GM21367 (cell line): ENCODE measurements at regions not wholly inside any gene's neighbourhood (a gene's known extent, or its start where the extent isn't known, plus 50 kb on each side); places are given as distances from the start of the nearest gene placed in this dataset.
"Not testable (repeated sequence)": the region's sequence is repeated elsewhere in the genome, so short reads cannot be mapped to it uniquely, and the experiment has no call there.

Source experiments
- ATAC-seq: cut with Tn5 transposase; IDR thresholded peaks from one replicate; pipeline ENCODE4 v1.9.1; 2021; ENCODE audit not compliant: unreplicated experiment

- ATAC-seq: no peak
These were observed 622.6 kb downstream of the PRR16 start for GRCh38 chr5:121086671-121087070.

DNA sequence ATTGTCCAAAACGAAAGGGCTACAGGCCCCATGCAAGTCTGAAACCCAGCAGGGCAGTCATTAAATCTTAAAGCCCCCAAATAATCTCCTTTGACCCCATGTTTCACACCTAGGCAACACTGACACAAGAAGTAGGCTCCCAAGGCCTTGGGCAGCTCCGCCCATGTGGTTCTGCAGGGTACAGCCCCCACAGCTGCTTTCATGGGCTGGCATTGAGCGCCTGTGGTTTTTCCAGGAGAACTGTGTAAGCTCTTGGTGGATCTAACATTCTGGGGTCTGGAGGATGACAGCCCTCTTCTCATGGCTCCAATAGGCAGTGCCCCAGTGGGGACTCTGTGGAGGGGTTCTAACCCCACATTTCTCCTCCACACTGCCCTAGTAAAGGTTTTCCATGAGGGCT is 623.5 kb downstream of the PRR16 start:
- no peak for ATAC-seq

- ATAC-seq: no peak
These were observed 624.2 kb downstream of the PRR16 start for GRCh38 chr5:121088341-121088740.

- ATAC-seq: no peak
These were observed 626.7 kb downstream of the PRR16 start for GRCh38 chr5:121090822-121091221.

- no peak for ATAC-seq
These were observed 636.8 kb downstream of the PRR16 start for GRCh38 chr5:121100931-121101330.

- no peak for ATAC-seq
These were observed 641.8 kb downstream of the PRR16 start for GRCh38 chr5:121105921-121106320.

DNA sequence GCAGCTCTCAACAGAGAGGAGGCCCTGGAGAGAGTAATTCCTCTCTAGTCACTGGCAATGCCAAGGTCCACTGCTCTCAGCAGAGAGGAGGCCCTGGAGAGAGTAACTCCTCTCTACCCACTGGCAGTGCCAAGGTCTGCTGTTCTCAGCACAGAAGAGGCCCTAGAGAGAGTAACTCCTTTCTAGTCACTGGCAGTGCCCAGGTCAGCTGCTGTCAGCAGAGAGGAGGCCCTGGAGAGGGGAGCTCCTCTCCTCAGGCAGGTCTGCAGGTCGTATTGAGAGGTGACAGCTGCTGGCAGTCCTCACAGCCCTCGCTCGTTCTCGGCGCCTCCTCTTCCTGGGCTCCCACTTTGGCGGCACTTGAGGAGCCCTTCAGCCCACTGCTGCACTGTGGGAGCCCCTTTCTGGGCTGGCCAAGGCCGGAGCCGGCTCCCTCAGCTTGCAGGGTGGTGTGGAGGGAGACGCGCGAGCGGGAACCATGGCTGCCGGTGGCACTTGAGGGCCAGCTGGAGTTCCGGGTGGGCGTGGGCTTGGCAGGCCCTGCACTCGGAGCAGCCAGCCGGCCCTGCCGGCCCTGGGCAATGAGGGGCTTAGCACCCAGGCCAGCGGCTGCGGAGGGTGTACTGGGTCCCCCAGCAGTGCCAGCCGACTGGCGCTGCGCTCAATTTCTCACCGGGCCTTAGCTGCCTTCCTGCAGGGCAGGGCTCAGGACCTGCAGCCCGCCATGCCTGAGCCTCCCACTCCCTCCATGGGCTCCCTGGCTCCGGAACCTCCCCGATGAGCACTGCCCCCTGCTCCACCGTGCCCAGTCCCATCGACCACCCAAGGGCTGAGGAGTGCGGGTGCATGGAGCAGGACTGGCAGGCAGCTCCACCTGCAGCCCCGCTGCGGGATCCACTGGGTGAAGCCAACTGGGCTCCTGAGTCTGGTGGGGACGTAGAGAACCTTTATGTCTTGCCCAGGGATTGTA is 642.9 kb downstream of the PRR16 start:
- not testable (repeated sequence) for ATAC-seq

- ATAC-seq: no peak
These were observed 644.6 kb downstream of the PRR16 start for GRCh38 chr5:121108725-121109124.

DNA sequence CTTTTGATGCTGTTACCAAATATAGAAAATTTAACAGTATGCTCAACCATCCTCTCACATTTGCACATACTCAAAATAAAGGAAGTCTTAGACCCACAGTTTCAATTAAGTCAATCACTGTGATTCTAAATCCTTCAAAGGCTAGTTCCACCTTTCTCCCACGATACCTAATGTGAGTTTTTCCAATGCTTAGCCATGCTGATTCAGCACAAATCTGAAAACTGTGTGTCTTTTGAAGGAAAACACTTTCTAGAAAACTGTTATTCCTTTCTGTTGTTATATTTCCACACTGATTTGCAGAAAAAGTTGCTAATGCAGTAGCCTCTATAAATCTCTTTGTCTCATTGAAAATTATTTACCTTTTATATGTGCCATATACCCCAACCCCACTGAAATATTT is 645.7 kb downstream of the PRR16 start:
- ATAC-seq: no peak

- no peak for ATAC-seq
These were observed 657.7 kb downstream of the PRR16 start for GRCh38 chr5:121121786-121122185.

DNA sequence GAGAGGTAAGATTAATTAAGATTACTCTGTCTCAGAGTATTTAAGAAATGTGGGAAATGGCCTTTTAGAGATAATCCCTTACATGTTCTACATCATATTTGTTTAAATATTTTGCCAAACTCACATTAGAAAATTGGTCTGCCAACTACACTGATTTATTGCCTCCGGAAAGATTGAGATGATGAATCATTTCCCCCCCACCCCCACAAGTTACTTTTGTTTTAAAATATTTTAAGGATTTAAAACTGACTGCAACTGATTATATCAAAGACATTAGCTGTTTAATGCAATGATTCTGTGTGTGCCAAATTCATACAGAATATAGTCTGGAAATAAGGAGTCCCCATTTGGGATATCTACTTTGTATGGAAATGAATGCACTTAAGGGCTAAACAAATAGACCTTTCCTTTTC is 674.4 kb downstream of the PRR16 start:
- no peak for ATAC-seq

- no peak for ATAC-seq
These were observed 674.9 kb downstream of the PRR16 start for GRCh38 chr5:121138952-121139351.

DNA sequence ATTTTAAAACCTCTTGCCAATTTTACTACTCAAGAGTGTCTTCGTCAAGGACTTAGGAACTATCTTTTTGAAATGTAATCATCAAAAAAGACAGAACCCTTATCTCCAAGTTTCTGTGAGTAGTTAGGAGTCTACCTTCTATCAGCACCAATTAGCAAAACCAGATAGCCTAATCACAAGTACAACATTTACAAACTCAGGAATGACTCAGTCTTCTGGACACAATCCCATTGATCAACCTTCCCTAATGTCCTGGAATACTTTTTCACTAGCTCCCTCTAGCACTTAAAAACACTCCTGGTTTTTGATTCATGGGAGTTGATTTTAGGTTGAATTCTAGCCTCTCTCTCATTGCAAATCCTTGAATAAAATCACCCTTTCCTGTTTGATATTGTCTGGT is 680.7 kb downstream of the PRR16 start:
- ATAC-seq: no peak

DNA sequence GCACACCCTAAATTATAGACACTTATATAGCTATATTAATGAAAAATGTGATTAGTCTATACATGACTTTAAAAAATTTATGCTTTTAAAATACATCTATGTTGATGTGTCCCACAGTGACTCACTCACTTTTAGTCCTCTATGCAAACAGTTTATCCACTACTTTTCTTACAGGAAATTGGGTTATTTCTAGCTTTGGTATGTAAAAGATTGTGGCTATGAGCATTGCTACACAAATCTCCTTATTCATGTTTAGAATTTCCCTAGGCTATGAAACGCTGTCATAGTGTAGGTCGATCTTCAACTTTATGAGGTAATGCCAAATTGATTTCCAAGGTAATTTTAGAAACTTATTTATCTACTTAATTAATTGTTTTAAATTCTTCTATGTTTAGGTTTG is 687.4 kb downstream of the PRR16 start:
- no peak for ATAC-seq

GRCh38 chr5:121152411-121152810 is 688.3 kb downstream of the PRR16 start:
- ATAC-seq: no peak

GRCh38 chr5:121156565-121156964 is 692.5 kb downstream of the PRR16 start:
- no peak for ATAC-seq

DNA sequence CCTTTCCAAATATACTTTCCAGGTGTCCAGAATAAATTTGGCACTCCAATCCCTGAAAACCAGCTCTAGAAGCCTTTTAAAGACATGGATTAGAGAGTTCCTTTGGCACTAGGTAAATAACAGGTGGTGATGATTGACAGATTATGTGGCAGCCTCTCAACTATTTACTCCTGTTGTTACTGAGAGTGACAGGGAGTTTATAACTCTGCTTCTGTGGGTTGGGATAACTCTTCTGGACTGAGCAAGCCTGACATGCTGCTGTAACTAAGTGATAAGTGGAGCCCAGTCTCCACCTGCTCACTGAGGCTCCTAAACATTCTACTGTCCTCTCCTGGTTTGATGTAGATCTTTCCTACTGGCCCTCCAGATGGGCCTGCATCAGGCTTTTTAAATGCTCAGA is 693.2 kb upstream of the FTMT start:
- no peak for ATAC-seq

DNA sequence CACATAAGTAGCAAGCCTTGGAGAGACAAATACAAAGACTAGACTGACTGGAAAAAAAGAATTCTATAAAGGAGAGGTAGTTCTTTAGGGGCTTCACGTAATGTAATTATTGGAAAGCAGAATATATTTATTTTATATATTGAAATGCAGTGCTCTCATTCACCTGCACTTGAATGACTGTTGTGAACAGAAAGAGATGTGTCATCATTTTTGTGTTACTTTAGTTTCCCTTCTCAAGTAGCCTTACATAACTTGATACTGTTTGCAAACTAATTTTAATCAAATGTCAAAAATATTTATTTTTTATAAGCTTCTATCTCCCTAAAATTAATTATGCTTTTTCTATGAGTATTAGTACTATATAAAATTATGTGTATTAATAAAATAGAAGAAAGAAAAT is 691.1 kb upstream of the FTMT start:
- no peak for ATAC-seq

- ATAC-seq: no peak
These were observed 687.0 kb upstream of the FTMT start for GRCh38 chr5:121164632-121165031.

DNA sequence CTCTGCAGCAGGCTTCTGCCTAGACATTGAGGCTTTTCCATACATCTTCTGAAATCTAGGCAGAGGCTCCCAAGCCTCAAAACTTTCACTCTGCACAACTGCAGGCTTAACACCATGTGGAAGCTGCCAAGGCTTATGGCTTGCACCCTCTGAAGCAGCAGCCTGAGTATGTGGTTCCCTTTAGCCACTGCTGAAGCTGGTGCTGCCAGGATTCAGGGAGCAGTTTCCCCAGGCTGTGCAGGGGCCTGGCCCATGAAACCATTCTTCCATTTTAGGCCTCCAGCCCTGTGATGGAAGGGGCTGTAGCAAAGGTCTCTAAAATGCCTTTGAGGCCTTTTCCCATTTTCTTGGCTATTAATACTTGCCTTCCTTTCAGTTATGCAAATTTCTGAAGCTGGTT is 680.3 kb upstream of the FTMT start:
- ATAC-seq: no peak

DNA sequence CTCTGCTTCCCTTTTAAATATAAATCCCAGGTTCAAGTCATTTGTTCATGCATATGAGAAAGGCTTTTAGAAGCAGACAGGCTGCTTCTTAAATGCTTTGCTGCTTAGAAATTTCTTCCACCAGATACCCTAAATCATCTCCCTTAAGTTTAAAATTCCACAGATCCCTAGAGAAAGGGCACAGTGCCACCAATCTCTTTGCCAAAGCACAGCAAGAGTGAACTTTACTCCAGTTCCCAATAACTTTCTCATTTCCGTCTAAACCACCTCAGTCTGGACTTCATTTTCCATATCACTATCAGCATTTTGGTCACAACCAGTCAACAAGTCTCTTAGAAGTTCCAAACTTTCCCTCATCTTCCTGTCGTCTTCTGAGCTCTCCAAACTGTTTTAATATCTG is 679.8 kb upstream of the FTMT start:
- ATAC-seq: no peak

GRCh38 chr5:121174351-121174750 is 677.3 kb upstream of the FTMT start:
- no peak for ATAC-seq

DNA sequence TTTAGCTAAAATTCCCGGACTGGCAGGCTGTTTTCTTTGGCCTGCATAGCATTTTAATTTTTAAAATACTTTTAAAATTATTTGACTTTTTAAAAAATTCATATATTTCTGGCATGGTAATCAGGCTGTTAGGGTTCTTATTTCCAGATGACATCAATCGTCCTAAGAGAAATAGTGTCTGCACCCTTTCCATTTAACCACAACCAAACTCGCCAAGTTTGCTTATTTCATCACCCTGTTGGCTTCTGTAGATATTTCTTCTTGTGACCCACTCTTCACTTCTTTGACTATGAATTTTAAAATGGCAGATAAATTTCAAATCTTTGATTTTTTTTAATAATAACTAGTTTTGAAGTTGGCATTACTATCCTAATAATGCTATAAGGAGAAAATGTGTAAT is 675.7 kb upstream of the FTMT start:
- ATAC-seq: no peak
